Stomach (tissue), 4 donors: ENCODE measurements at regions not wholly inside any gene's neighbourhood (a gene's known extent, or its start where the extent isn't known, plus 50 kb on each side); places are given as distances from the start of the nearest gene placed in this dataset.

Experiments used
- EP300 ChIP-seq: sonication (generic); formaldehyde crosslinking; IDR thresholded peaks from one replicate; pipeline ENCODE4 v1.6.1; 2017; ENCODE audit warnings: antibody characterized with exemption
- POLR2A ChIP-seq, 4 donors: fragments of 450-650 bp; IDR thresholded peaks; one replicate each; pipeline ENCODE4 v1.6.1; 2016; ENCODE audit warnings: antibody characterized with exemption in 4 of 4, control low read depth in 2 of 4, mild to moderate bottlenecking in 1 of 4, moderate library complexity in 1 of 4
- POLR2AphosphoS5 ChIP-seq, 3 donors: sonication (generic); formaldehyde crosslinking; IDR thresholded peaks; one replicate each; pipeline ENCODE4 v1.6.1; 2016; ENCODE audit warnings: antibody characterized with exemption in 3 of 3
- TF ChIP-seq, protein P1 (sequence below), 7 experiments: fragments of 450-650 bp in 4 of 7; fragments of 200-600 bp in 3 of 7; sonication (generic) in 3 of 7; IDR thresholded peaks; one replicate each; pipeline ENCODE4 v1.5.1; 2016 to 2019; ENCODE audit warnings: antibody characterized with exemption in 7 of 7, control low read depth in 2 of 7, mild to moderate bottlenecking in 1 of 7

DNA sequence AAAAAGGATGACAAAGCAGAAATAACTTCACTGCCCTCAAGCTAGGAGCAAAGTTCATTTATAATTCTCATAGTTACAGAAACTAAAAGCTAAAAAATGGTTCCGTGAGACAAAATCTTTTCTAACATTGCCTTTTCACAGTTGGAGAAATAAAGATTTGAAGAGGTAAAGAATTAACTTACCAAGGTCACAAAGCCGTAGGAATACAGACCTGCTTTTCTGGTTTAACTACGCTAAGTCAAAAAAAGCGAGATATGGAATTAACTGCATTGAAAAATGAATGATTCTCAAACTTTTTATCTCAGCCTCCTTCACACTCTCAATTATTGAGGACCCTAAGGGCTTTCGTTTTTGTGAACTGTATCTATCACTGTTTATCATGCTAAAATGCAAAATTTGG lies 95.3 kb downstream of the SLC17A6 start:
- TF ChIP-seq POLR2AphosphoS5 (IDR thresholded peaks at IDR 0.05) (no peak), POLR2A (IDR thresholded peaks at IDR 0.05) (no peak), EP300 (no peak)
- TF ChIP-seq, protein P1, sequence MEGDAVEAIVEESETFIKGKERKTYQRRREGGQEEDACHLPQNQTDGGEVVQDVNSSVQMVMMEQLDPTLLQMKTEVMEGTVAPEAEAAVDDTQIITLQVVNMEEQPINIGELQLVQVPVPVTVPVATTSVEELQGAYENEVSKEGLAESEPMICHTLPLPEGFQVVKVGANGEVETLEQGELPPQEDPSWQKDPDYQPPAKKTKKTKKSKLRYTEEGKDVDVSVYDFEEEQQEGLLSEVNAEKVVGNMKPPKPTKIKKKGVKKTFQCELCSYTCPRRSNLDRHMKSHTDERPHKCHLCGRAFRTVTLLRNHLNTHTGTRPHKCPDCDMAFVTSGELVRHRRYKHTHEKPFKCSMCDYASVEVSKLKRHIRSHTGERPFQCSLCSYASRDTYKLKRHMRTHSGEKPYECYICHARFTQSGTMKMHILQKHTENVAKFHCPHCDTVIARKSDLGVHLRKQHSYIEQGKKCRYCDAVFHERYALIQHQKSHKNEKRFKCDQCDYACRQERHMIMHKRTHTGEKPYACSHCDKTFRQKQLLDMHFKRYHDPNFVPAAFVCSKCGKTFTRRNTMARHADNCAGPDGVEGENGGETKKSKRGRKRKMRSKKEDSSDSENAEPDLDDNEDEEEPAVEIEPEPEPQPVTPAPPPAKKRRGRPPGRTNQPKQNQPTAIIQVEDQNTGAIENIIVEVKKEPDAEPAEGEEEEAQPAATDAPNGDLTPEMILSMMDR (IDR thresholded peaks at IDR 0.05), result no peak
